ENCODE measurements at regions not wholly inside any gene's neighbourhood (a gene's known extent, or its start where the extent isn't known, plus 50 kb on each side); places are given as distances from the start of the nearest gene placed in this dataset.

DNA sequence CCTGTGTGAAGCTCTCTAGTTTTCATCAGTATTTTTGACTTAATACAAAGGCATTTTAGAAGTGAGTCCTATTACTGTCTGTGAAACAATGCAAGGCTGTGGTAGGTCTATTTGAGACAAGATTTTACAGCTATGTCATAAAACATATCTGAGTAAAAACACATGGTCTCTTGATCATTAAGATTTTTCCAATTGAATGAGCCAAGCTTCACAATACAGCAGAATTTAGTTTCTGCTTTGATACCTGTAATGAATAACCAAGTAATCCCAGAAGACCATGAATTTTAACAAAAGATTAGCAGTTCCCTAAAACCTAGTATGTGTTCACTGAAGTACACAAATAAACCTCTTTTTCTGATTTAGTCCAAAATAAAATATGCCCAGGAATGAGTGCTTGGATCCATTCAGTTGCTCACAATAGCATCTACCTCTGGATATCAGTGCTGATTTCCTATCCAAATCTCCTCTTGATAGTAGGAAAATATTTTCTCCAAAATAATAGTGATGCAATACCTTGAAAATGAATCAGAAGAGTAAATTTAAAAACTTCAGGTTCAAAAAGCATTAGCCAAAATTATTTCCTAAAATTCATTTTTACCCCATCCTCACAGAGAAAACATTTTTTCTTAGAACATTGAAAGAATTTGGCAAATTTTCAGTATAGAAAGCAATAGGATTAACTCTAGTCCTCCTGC is 533.5 kb upstream of the SGCG start:
- no peak for DNase-seq (ENCODE audit: low spot score)

DNA sequence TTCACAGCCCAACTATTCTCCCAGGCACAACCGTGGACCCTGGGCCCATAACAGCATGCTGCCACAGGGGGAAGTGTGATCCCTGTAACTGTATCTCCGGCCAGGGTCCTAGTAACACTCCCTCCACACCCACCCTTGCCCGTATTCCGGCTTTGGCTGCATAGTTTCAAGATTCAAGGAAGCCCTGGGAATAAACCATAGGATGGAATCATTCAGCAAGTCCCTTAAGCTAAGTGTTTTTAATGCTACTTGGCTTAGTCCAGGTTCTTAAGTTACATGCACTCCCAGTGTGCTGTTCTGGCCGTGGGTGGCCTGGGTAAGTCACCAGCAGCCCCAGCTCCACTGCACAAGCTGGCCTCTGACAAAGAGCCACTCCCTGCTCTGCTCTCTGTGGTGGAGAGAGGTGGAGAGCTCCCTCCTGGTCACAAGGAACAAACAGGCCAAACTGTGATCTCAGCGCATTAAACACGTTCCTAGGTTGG is 532.4 kb upstream of the SGCG start:
- DNase-seq (ENCODE audit: low spot score): no peak

DNA sequence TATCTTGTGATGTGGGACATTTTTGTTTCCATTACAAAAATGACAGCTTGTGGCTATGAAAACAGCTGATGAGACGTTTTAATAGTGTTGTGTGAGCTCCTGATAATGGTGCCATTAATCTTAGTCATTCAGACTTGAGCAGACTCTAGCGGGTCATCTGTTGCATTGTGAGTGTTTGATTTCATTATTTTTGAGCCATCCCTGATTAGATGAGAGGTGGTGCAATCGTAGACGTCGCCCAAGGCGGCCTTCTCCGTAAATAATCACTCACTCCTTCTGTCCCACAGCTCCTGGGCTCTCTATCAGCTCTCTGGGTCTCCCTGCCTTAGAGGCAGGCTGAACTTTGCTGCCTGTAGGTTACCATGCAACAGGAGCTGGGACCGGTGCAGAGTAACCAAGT is 528.0 kb upstream of the SGCG start:
- no peak for DNase-seq (ENCODE audit: low spot score)

DNA sequence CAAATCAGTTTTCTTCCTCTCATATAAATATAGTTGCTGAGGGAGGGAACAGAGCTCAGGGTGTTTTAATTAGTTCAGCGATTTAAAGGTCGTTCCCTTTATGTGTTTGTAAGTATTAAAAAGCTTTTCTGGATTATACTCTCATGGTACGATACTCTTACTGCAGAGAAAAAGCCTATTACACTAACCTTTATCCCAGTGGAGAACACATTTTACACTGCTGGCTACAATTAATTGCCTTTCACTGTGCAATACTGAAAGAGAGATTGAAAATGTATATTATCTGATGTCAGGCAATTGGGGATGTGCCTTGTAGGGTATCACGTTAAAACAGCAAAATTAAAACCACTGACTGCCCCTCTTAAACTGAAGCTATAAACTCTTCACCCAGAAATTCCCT is 526.9 kb upstream of the SGCG start:
- DNase-seq (ENCODE audit: low spot score): no peak

DNA sequence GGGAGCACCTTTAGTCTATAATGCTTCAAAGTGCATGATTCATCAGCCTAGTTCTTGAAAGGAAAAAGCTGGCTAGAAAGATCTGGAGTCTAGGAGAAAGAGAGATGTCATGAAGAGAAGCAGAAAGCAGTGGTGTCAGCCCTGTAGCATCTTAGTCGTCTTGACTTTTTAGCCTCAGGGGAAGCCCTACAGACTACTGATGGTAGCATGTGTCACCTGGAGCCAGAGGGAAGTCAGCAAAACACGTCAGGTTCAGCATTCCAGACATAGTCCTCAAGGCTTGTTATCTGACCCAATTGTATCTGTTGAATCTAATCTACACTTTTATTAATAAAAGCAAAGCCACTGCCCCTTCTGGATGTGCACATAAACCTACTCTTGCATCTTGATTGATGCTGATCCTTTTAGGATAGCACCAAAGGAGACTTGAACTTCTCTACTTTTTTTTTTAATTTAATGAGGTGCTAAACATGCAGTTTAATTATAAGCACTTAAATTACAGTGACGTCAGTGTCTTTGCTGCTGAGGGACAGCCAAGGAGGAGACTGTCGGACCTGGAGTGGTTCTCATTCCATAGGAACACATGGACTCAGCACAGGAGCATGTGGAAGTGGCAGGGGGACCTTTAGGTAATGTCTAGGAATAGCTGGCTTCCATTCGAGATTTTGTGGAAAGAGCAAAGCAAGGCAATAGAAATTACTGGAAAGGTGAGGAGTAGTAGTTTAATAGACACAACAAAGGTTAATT is 525.5 kb upstream of the SGCG start:
- no peak for DNase-seq (ENCODE audit: low spot score)

DNA sequence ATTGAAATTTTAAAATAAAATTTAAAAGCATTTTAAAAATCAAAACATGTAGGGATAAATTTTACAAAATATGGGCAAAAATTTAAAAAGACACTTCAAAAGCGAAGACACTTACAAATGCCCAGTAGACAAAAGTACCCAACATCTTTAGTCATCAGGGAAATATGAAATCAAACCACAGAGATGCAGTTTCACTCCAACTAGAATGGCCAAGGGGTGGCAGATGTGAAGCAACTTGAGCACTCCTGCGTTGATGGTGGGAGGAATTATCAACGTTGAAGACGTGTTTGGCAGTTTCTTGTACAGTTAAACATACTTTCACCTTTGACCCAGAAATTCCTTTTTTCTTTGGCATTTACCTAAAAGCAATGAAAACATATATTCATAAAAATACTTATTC is 518.0 kb upstream of the SGCG start:
- DNase-seq (ENCODE audit: low spot score): no peak

DNA sequence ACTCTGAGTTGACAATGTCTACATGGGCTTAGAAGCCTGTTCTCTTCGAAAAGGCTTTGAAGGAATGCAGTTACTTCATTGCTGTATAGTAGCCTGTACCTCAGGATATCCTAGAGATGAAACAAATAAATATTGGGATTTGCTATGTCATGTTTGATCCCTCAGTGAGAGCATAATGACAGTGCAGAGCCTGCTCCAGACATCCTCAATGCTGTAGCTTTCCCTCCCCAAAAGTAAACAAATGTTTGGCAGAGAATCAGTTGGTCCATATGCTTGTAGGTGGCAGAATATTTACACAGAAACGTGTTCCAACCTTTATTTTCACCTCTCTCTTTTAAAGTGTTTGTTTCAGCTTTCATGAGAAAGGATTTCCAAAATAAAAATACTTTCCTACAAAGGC is 515.3 kb upstream of the SGCG start:
- no peak for DNase-seq (ENCODE audit: low spot score)

DNA sequence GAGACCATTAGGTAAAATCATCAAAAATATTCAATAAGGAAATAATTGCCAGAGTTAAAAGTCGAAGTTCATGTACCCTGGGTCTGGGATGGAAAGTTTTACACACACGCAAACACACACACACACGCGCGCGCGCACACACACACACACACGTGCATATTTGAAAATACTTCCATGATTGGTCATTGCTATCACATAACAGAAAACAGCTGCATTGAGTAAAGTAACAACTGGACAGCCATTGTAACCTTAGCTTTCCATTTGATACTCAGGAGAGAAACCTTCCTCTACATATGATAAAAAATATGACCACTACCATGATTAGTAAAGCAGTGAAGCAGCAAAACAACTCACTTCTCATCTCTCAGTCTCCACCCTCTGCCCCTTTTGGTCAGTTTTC is 490.0 kb upstream of the SGCG start:
- no peak for DNase-seq (ENCODE audit: low spot score)

DNA sequence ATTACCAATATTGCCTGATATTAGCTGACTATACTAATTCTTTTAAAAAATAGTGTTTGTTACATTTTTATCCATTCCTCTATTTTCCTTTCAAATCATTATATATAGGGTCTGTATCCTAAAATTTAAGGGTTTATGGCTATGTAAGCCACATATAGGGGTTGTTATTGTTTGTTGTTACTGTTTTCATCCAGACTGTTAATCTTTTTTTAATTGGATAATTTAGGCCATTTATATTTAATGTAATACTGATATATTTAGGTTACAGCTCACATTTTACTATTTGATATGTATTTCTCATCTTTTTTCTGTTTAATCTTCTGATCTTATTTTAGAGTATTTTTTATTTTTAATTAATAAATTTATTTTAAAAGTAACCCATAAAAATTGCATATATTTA is 487.1 kb upstream of the SGCG start:
- DNase-seq (ENCODE audit: low spot score): no peak

DNA sequence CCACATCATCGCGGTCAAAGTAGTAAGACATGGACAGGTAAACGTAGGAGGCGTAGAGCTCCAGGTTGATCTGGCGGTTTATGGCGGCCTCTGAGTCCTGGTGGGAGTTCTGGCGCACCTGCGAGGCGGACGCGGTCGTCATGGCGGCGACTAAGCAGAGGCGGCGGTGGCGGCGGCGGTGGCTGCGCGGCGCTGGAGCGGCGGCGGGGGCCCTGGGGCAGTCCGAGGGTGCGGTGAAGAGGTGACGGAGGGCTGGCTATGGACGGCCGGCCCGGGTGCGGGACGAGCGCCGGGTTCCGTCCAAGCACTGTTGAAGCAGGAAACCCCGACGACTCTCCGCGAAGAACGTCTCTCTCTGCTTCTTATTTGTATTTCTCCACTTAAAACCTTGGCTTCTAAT is 484.3 kb upstream of the SGCG start:
- DNase-seq (ENCODE audit: low spot score): no peak

DNA sequence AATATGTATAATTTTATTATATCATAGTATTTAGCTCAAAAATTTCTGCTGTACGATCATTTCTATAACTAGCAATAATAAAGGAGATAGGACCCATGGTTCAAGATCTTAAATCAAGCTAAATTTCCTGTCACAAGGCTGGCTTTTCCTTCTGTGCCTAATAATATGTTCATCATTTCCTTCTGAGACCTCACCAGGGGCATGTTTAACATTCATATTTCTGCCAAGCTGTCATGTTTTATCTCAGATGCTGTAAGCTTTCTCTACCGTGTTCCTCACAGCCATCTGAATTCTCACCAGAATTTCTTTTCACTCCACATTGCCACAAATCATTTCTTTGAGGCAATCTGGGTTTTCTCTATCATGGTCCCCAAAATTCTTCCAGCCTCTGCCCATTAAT is 482.3 kb upstream of the SGCG start:
- no peak for DNase-seq (ENCODE audit: low spot score)

DNA sequence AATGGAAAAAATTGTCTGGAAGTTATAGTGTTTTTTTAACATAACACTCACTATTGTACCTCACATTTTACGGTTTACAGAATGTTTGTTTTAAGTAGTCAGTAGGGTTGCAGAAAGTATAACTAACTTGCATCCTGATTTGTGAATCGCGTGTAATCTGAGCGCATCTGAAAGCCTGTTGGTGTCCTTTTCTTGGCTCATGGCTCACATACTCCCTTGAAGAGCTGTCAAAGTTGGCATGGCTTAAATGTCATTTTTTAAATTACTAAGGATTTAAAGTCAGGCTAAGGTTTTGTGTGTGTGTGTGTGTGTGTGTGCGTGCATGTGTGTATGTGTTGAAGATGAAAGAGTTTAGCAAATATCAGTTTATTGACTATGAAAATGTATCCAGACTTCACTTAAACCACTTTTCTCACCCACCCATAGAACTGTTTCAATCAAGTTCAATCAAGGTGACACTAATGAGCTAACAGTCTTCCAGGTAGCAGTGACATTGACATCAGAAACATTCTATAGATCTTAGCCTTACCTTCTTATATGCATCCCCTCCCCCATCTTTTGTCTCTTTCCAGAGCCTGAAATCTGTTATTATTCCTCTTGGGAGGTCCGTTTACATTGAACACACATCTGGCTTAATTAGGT is 480.4 kb upstream of the SGCG start:
- DNase-seq (ENCODE audit: low spot score): no peak

DNA sequence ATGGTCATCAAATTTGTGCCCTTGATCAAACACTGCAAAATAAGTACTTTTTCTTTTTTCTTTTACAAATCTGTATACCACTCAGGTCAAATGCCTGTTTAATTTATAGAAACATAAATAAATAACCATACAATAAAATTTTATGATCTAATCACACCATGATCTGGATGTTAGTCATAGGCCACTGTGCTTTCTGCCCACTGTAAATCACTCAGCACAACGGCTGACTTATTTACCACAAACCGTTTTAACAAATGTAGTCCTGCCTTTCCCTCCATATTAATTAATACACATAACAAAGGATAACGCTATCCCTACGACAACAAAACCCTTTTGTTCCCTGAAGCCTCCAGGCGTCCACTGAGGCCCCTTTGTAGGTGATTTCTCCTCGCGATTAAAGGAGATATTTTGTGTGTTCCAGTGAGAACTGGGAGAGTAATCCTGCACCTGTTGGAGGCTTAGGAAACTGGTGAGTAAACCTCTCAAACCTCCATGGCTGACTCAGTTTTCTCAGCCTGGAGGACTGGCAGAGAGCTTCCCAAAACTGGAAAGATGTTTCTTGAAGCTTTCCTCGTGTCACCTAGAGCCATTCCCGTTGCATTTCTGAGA is 477.1 kb upstream of the SGCG start:
- peak; percentile 36 for DNase-seq (ENCODE audit: low spot score)

DNA sequence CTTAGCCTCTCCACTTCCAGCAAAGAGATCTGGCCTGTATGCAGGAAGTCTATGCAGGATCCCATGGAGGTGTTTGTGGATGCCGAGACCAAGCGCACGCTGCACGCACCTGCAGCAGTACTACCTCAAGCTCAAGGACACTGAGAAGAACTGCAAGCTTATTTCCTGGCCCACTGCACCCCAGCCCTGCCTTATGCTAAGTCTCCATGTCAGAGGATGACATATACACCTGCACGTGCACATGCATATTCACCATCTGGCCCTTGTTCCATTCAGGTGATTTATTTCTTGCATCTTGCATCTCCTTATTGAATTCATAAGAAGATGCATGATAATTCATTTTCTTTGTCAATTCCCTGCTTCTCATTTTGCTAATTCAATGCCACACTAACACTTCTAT is 472.8 kb upstream of the SGCG start:
- no peak for DNase-seq (ENCODE audit: low spot score)

DNA sequence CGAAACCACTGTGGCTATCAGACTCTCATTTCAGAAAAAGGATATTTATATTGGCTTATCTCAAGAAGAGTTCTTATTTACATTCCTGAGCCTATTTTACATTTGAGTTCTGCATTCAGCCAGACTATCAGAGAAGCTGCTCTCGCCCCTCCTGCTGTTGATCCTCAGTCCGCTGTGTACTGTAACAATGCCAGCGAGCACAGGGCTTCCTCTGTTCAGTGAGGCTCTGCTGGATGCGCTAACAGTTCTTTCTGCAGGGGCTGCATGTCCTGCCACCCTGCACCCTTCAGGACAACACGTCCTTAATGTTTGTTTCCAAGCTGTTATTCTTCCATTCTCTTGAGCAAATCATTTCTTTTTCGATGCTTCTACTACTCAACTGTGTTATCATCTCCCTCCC is 463.7 kb upstream of the SGCG start:
- no peak for DNase-seq (ENCODE audit: low spot score)

DNA sequence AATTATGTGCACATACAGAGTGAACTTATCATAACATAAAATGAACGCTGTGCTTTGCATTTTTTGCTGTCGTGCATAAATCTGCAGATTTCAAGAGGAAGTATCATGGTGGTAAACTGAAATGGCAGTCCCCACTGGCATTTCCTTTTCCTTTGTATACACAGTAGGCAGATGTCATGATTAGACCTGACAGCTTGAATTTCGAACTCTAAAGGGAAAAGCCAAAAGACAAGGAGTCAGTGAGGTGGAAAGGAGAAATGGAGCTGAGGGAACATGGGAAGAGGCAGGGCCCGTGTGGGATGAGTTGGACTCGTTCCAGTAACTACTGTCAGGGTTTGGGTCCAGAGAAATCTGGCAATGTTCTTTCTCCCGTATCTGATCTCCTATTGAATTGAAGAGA is 454.1 kb upstream of the SGCG start:
- DNase-seq (ENCODE audit: low spot score): no peak

DNA sequence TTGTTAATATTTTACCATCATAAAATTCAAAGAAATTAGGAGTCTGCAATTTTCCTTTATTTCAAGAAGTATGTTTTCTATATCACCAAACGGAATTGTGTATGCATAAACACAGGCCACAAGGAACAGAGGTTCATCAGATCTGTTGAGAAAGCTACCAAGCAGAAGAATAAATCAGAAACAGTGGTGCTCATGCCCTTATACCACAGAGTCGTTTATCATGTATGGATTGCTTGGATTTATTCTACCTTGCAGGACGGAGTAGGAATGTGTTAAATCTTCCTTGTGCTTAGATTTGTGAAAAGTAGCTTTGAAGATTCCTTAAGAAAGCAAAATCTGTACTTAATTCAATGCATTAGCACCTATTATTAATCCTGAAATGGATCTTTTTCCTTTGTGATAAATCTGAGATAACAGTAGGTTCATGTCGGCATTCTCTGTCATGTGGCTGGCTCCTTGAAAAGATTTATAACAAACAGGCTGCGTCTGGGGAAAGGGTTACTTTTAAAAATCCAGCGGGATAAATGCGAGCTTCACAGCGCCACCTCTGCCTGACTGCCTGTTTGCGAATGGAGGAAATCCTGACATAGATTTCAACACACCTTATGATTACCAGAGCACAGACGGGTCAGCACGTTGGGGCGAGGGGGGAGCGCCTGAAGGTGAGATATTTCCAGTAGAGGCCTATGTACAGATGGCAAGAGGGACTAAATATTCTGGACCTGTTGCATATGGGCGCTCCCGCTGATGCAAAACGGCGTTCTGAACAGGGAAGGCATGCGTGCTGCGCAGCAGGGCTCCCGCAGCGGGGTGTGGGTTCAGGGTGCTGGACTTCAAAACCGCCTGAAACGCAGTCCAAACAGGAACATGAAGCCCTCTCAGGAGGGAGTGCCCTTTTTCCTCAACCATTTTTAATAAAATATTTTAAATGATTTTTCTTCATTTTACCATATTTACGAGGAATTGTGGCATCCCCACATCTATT is 445.5 kb upstream of the SGCG start:
- DNase-seq (ENCODE audit: low spot score): no peak

DNA sequence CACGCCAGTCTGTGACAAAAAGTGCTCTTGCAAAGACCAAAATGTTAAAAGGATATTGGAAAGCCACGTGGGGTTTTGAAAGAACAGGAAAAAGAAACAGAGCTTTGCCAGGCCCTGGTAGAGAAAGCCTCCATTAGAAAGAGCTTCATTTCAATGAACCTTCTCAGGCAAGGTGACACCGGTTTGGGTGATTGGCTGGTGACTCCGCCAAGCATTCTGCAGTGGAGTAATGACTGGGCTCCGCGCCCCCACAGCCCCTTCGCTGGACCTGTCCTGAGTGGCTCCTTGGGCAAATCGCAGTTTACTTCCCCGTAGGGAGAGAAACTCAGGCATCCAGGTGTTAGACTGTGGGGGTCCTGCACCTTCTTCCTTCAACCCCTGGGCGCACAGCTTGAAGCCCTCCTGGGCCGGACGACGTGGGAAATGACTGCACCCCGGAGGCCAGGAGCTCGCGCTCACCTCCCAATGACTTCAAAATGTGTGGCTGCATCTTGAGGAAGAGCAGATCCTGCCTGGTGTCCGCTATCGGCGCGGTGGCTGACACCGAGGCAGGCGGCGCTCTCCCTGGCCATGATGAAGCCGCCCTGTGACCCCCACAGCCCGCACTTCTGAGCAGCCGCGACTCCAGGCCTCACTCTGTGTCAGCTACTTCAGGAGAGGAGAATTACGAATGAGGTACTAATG is 444.6 kb upstream of the SGCG start:
- DNase-seq (ENCODE audit: low spot score): no peak

DNA sequence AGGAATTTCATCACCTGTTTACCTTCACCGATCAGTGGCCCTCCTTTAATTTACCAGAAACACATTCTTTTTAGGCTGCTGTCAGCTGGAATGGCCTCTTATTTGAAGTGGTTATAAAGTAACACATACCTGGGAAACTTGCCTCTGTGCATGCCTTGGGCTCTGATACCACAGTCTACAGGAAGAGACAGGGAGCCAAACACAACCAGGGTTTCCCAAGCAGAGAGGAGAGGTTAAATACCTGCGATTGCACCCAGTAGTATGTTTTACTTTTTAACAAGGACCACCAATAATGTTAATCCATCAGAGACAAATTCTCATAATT is 444.0 kb upstream of the SGCG start:
- no peak for DNase-seq (ENCODE audit: low spot score)

DNA sequence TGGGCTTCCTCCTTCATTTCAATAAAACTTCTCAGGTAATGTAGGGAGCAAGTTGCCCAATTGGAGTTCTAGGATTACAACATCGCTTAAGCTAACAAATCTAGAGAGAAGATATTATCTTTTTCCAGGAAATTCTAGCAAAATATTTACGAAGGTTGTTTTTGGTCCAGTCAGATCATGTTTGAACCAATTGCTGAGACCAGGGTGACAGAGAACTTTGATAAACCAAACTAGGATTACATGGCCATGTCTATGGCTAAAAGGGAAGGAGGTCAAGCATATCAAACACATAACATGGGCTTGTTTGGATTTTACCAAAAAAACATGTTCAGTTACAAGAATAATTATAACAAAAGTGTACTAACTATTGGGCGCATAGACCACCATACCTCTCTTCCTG is 442.4 kb upstream of the SGCG start:
- DNase-seq (ENCODE audit: low spot score): no peak

DNA sequence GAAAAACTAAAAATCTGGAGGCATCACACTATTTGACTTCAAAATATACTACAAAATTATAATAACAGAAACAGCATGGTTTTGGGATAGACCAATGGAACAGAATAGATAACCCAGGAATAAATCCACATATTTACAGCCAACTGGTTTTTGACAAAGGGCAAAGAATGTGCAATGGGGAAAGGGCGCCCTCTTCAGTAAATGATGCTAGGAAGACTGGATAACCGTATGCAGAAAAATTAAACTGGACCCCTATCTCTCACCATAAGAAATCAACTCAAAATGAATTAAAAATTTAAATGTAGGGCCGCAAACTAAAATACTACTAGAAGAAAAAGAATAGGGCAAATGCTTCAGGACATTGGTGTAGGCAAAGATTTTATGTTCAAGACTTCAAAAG is 440.5 kb upstream of the SGCG start:
- no peak for DNase-seq (ENCODE audit: low spot score)

Data from A172 (cell line).